GM18858 (cell line): ENCODE measurements at regions not wholly inside any gene's neighbourhood (a gene's known extent, or its start where the extent isn't known, plus 50 kb on each side); places are given as distances from the start of the nearest gene placed in this dataset.

Experiments
- ATAC-seq: cut with Tn5 transposase; IDR thresholded peaks from one replicate; pipeline ENCODE4 v1.9.1; 2021; ENCODE audit not compliant: unreplicated experiment

DNA sequence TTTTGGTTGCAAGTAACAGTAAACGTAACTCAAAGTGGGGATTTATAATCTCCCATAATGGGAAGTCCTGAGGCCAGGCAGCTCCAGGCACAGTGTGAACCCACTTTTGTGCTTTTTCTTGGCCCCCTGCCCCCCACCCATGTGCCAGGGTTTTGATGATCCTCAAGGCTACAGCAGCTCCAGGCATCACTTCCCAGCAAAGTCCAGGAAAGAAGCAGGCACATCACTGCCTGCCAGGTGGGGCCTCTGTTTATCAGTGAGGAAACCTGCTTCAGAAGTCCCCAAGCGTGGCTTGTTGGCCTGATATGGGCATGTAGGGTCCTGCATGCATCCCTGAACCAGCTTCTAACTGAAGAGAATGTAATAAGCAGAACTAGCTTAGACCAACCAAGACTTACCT is 299.2 kb upstream of the SKOR2 start:
- no peak for ATAC-seq

DNA sequence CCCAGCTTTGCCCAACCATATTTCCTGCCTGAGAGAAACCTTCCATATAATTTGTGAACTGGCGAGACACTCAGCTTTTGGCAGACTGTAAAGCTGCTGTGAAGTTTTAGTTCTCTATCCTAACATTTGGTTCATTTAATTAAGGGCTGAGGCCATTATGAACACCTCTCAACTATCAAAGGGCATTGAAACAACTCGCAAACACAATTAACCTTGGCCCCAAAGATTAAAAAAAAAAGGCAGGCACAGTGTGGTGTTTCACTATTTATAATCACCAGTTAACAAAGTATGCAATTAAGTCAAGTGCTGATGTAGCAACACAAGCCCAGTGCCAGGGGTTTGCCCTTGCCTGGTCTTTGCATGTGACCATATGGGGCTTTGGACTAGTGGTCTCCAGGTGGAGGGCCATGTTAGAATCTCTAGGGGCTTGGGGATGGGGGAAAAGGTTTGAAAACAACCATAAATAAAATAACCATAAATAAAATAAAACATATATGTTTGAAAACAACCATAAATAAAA is 297.6 kb upstream of the SKOR2 start:
- ATAC-seq: no peak

DNA sequence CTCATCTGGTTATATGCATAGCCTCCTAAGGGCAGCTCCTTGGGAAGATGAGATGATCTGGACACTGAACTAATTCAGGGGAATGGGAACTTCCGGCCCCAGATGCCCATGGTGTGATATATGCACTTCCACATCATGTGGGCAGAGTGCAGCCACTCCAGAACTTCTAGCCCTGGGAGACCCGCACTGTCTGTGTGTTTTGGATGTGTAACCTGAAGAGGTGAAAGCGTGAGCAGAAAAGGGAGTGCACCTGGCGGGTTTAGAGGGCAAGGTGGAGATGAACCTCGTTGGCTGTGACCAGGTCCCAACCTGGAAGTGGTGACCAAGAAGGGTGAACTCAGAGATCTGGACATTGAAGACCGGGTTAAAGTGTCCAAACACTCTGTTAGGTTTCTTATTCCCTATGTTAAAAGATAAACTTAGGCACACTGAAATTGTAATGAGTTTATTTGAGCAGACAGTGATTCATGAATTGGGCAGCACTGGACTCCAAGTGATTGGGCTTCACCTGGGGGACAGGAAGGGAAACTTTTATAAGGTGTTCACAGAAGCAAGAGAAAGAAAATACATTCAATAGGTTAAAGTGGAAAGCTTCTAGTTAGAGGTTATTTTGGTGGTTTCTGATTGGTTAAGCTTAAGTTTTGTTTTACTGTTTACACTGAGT is 296.2 kb upstream of the SKOR2 start:
- no peak for ATAC-seq

DNA sequence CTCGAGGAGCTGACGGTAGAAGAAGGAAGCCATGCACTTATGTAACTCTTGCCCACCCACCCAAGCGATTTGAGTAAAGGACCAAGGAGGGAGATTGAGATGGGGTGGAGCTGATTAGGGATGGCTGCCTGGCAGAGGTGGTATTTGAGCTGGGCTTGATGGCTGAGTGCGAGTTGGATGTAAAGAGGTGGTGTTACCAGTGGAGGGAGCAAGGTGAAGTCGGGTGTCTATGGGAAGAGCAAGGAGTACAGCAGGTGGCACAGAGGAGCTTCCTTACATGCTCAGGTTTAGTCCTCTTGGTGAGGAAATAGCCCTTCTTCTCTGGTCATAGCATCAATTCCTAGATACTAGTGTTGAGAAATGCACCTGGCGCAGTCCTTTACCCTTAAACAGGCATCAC is 294.2 kb upstream of the SKOR2 start:
- no peak for ATAC-seq

DNA sequence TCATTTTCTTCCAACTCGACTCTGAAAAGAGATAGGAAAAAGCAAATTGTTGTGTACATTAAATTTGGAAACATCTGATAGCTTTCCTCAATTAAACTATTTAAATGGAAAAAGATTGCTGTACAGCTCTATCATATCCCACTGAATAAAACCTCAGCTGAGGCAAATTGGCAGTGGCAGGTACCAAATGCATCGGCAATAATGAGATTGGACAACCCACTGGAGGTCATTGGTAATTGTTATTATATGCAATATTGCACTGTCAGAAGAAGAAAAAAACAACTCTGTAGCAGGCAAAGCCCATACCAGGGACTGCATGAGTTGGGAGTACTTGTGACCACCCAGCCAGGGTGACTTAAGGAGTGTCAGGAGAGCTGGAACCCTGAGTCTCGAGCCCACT is 291.6 kb upstream of the SKOR2 start:
- ATAC-seq: no peak

DNA sequence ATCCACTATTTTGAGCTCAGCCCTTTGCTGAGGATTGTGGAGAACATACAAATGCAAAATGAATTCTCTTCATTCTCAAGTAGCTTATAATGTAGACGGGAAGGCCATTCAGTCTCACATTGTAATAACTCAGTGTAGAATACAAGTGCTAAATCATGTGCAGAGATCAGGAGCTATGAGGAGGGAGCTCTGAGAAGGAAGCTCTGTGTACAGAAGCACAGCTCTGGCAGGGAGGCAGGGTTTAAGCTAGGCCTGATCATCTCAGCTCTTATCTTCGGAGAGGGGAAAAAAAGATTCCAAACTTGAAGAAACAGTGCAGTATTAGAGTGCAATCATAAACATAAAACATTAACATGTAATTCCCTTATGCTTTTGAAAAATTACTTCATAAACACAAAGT is 291.1 kb upstream of the SKOR2 start:
- no peak for ATAC-seq

DNA sequence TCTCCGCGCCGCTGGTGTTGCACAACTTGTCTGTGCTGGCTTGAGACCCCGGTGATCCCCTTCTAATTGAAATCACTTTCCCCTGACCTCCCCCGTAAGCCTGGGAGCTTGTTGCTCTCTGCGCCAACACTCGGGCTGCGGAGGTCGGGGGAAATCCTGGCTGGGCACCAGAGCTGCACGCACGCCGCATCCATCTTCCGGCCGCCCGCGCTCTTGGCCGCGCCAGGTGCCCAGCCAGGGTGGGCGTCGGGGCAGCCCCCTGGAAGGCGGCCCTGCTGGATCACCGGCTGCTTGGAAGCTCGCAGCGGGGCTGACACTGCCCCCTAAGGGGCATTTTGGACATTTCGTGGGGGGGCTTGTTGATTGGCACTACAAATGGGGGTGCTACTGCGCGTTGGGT is 280.3 kb upstream of the SKOR2 start:
- no peak for ATAC-seq

DNA sequence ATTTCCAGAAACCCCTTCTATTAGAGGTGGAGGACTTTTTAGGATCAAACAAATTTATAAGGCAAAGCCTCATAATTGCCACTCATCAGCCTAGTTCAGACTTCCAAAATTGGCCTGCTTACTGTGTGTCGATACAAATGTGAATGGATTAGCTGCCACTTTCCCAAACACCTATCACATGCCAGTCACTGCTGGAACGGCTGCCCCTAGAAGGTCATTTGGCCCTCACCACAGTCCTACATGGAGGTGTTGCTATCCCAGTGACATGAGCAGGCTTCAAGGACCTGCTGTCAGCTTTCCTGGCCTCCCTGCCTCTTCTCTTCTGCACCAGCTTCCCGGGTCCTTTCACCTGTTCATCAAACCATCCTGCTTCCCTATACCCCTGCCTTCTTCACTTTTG is 279.2 kb upstream of the SKOR2 start:
- ATAC-seq: no peak

DNA sequence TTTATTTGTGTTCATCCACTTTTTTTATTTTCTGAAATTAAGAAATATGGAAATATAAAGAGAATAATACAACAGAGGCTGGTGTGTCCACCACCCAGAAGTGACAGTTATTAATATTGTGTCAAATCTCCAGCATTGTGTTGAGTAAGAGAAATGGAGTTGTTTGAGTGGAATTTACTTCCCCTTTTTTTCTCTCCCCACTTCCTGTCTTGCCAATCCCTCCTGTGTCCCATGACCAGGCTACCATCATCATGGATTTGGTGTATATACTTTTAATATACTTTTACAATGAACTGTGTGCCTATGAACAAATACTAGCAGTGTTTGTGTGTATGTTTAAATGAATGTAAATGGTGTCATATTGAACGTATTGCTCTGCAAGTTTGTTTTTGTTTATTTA is 276.9 kb upstream of the SKOR2 start:
- ATAC-seq: no peak

DNA sequence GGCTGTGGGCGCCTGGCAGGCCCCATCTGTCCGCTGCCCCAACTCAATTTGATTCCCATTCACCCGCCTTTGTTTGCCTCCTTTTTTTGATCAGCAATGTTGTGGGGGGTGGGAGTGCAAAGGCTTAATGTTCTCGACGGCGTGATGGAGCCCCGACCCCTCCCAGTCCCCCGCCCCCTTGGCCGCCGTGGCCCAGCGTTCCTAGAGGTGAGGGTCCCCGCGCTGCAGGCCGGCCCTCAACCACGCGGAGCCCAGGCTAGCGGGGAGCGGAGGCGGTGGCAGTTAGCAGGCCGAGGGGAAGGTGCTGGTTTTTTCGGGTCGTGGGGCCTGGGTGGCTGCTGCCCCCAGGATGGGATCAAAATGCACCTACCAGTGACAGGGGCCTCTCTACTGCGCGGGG is 274.7 kb upstream of the SKOR2 start:
- ATAC-seq: no peak

DNA sequence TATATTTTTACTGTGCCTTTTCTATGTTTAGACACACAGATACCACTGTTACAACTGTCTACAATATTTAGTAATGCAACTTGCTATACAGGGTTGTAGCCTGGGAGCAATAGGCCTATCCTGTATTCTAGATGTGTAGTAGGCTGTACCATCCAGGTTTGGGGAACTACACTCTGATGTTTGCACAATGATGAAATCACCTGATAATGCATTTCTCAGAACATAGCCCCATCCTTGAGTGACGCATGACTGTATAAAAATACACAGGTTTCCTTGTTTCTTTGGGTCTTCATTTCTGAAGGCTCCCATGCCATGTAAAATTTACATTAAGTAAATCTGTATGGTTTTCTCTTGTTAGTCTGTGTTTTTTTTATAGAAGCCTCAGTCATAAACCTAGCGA is 270.9 kb upstream of the SKOR2 start:
- no peak for ATAC-seq

DNA sequence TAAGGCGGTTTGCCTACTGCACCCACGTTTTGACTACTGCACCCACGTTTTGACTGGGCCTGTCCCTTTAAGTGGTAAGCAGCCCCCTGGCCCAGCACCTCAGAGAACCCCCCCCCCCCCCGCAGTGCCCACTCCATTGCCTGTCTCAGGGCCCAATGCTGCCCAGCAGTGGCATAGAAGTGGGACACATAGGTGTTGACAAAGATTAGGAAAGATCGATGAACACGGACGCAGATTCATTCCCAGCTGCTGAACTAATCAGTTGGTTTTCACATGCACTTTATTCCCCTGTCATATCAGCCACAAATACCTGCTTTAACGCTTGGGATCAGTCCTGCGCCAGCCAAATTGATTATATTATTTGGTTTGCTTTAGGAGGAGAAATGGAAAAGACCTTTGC is 268.8 kb upstream of the SKOR2 start:
- no peak for ATAC-seq

DNA sequence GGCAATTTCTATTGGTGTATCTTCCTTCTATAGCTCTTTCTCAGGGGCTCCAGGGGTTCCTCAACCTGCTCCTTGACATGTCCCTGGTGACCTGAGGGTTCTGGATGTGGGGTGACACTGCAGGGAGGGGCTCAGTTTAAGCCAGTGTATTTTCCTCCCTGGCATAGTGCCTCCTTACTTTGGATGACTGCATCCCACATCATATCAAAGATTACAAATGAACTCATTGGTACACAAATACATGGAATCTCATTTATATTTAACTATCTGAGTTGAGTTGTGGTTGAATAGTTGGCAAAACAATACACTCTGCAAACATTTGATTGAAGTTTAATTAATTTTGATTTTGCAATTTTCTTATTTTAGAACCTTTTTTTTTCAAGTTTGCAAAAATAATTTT is 268.2 kb upstream of the SKOR2 start:
- no peak for ATAC-seq

DNA sequence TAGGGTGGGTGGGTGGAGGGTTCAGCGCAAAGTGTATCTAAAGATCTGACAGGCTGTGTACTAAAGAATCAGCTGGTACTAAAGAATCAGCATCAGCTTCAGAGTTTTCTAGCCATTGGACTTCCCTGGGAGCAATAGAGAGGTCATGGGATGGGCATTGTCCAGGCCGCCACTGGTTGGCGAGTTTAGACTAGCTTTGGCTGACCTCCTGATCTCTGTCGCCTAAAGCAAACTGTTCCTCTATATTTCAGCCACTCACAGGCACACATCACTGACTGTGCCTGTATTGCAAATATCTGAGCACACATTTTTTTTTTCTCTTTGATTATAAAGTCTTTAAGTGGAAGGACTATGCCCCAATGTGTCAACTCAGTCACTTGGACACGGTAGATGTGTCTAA is 267.8 kb upstream of the SKOR2 start:
- ATAC-seq: no peak

DNA sequence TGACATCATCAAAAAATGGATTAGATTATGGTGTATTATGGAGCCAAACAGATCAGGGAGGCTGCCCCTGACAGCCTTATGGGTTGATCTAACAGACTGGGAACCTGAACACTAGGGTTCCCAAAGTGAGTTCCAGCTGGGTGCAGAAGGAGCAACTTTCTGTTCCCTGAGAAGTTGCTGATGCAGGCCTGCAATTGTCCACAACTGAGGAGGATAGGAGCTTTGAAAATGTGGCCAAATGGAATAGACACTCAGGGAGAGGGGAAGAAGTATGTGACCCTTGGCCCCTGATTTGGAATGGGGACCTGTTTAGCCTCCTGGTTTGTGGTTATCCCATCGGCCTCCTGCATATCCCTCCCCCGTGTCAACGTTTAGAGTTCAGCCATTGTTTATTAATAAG is 262.2 kb upstream of the SKOR2 start:
- no peak for ATAC-seq

DNA sequence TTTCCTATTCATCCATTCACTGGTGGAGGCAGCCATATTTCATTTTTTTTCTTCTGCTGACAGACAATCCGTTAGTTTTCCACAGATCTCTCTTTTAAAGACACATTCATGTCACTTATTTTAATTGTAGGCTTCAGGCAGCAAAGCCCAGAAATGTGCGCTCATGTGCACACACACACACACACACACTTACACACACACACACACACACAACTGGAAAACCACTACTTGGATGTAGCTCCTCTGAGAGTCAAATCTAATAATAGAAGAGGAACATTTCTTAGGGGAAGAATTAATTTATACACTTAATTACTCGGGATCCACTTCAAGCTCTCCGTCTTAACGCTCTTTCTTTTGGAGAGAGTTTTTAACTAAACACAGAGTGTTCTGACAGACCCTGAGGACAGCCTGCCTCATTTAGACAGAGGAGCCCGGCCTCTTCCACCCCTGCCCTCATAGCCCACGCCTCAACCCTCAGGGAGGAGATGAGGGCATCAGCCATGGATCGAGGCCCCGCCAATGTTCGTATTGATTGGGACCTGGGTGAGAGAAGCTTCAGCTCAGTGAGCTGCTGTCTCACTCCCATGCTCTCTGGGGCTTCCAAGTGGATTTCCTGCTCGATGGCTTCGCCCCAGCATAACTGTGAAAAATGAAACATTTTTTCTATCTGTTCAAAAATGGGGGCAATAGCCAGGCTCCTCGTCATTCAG is 261.4 kb upstream of the SKOR2 start:
- ATAC-seq: no peak

DNA sequence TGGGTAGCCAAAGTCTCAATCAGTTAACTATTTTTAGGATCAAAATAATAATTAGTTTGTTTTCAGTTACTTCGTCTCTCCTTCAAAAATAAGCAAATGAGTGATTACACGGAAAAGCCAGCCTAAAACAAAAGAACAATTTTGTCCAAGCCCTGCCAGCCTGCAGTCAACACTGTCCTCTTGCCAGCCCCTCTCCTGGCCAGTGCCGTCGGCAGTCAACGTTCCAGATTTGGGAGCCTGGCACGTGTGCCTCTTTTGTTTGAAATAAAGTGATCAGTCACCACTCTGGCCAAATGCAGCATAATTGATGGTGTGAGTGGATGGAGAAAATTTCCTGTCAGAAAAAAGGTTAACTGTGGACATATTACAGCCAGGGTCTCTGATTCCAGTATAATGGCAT is 260.6 kb upstream of the SKOR2 start:
- no peak for ATAC-seq

DNA sequence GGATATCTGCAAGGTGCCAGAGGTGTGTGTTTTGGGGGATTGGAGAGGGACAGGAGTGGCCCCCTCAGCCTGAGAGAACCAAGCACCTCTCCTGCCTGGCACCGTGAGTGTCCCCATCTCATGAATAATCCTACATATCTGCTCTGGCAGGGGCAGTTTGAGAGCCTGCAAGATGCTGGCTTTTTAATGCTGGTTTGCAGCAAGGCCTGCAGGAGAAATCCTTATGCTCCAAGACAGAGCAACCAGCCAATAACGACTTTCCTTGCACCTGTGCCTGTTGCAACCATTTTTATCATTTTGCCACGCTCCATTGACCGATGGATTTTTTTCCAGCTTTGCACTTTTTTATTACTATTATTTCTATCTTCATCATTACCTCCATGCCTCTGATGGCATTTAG is 259.4 kb upstream of the SKOR2 start:
- ATAC-seq: no peak

DNA sequence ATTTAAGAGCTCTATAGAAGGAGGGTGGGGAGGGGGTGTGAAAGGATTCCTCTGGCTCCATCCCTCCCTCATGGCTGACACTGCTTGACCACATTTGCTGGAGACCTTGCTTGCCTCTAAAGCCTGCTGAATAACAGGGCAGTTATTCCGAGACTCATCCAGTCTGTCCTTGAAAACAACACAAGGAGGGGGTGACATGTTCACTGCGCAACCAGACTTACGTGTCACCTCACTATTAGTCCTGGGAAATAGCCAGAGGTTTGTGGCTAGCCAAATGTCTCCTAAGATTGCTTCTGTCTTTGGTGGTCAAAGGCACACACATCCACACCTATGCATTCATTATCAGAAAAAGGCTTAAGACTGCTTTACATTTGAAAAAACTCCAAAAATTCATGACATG is 256.2 kb upstream of the SKOR2 start:
- no peak for ATAC-seq

DNA sequence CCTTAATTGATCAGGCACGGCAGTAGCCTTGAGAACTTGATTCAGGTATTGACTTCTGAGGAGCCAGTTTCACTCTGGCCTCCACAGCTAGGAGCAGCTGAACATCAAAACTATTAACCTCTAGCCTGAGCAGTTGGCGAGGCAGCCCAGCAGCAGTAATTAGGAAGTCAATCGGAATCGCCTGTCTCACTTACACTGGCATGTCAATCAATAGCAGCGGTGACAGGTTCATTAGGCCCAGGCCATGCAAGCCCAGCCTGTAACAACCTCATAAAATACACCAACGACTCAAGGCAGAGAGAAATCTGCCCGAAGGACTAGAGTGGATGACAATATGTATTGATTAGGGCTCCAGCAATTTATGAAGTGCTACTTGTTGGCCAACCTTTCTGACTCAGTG is 255.4 kb upstream of the SKOR2 start:
- no peak for ATAC-seq

DNA sequence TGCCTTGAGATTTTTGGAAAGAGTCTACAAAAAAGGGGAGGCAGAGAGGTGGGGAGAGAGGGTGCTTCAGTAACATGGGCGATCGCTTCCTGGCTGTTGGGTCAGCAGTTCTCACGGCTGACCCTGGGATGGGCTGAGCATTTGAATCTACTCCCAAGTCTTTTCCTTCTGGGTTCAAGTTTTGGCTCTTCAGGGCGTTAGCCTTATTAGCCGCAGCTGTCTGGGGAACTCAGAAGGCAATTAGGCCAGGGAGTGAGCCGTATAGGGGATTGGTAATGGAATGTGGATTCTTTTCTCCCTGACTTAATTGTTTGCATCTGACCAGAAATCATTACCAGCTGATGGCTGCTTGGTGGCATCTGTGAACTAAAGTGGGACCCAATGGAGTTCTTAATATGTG is 250.5 kb upstream of the SKOR2 start:
- no peak for ATAC-seq

DNA sequence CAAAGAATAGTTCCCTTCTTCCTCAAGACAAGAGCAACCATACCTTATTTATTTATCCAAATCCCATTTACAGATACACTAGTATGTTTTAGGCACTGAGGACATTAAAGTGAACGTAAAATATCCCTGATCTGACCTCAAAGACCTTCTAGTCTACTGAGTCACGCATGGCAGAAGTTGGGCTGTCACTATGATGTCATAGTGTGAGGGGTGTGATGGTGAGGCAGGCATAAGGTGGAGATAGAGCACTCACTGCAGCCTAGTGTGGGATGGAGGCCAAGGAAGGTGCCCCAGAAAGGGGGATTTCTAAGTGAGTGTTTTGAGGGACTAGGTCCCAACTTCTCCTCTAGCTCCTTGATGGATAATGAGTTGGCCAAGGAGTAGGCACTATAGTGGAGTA is 249.5 kb upstream of the SKOR2 start:
- ATAC-seq: no peak

DNA sequence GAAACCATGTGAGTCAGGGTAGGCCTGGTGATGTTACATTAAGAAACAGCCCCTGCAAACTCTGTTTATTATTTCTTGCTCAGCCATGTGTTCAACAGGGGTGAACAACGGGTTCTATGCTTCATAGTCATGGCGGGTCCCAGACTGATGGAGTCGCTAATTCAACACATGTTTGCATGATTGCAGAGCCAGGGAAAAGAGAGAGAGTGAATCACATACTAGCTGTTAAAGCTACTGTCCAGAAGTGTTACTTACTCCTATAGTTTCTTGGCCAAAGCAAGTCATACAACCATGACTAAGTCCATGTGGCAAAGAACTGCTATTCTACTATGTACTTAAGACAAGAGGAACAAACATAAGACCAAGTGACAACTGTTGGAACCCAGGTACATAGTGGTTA is 241.2 kb upstream of the SKOR2 start:
- no peak for ATAC-seq
